Ascending aorta (tissue), 2 donors: ENCODE measurements at regions not wholly inside any gene's neighbourhood (a gene's known extent, or its start where the extent isn't known, plus 50 kb on each side); places are given as distances from the start of the nearest gene placed in this dataset.

Experiments
- DNase-seq, 2 donors: peaks; one replicate each; pipeline ENCODE4 v3.0.0-alpha.2; 2019; ENCODE audit warnings: low spot score in 2 of 2
- H3K27ac ChIP-seq, 2 donors: fragments of 200-600 bp; sonication (generic); one replicate each; pipeline ENCODE4 v1.5.1; 2016 to 2017; ENCODE audit warnings: mild to moderate bottlenecking in 1 of 2
- H3K27me3 ChIP-seq: fragments of 200-600 bp; sonication (generic); one replicate; pipeline ENCODE4 v1.5.1; 2017
- H3K36me3 ChIP-seq, 2 donors: fragments of 200-600 bp; sonication (generic); one replicate each; pipeline ENCODE4 v1.5.1; 2016
- H3K4me1 ChIP-seq, 2 donors: fragments of 200-600 bp; sonication (generic); one replicate each; pipeline ENCODE4 v1.5.1; 2016 to 2017; ENCODE audit warnings: mild to moderate bottlenecking in 1 of 2
- H3K4me3 ChIP-seq, 2 donors: fragments of 200-600 bp; sonication (generic); one replicate each; pipeline ENCODE4 v1.5.1; 2016 to 2017; ENCODE audit warnings: mild to moderate bottlenecking in 1 of 2
- H3K9me3 ChIP-seq, 2 donors: fragments of 200-600 bp; sonication (generic); one replicate each; pipeline ENCODE4 v1.5.1; 2016
- intact Hi-C: fragments of 100-400 bp; cut with DNase I; formaldehyde crosslinking; loops from one replicate; pipeline ENCODE4 v1.15.1; 2023
- TF ChIP-seq, protein P1 (sequence below), 3 experiments: fragments of 200-600 bp in 2 of 3; fragments of 450-650 bp in 1 of 3; sonication (generic) in 2 of 3; IDR thresholded peaks; one replicate each; pipeline ENCODE4 v1.5.1; 2016 to 2019; ENCODE audit warnings: antibody characterized with exemption in 3 of 3, mild to moderate bottlenecking in 1 of 3, moderate library complexity in 1 of 3

DNA sequence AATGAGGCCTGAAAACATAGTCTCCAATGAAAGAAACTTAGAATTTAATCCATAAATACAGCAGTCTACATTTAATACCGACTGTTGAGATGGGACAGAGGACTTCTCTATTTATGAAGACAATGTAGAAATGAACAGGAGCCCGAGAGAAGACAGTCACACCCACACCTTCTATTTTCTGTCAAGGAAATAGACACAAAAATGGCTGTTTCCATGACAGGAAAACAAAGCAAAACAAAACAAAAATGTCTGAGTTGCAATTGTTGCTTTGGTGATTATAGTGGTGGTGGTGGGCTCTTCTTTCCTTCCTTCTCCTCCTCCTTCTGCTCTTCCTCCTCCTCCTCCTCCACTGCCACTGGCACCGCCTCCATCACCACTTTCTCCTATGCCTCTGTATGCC, 72.3 kb upstream of the CCDC68 start:
- Histone ChIP-seq H3K4me1 (no peaks in the 10 kb centered on the region), H3K27ac (no peak overlapping the region), H3K27me3 (no peaks in the 10 kb centered on the region), H3K4me3 (no peak overlapping the region), H3K36me3 (no peaks in the 10 kb centered on the region), H3K9me3 (no peaks in the 10 kb centered on the region)
- TF ChIP-seq, protein P1, sequence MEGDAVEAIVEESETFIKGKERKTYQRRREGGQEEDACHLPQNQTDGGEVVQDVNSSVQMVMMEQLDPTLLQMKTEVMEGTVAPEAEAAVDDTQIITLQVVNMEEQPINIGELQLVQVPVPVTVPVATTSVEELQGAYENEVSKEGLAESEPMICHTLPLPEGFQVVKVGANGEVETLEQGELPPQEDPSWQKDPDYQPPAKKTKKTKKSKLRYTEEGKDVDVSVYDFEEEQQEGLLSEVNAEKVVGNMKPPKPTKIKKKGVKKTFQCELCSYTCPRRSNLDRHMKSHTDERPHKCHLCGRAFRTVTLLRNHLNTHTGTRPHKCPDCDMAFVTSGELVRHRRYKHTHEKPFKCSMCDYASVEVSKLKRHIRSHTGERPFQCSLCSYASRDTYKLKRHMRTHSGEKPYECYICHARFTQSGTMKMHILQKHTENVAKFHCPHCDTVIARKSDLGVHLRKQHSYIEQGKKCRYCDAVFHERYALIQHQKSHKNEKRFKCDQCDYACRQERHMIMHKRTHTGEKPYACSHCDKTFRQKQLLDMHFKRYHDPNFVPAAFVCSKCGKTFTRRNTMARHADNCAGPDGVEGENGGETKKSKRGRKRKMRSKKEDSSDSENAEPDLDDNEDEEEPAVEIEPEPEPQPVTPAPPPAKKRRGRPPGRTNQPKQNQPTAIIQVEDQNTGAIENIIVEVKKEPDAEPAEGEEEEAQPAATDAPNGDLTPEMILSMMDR (IDR thresholded peaks at IDR 0.05) = no peak
- DNase-seq = no peak
- intact Hi-C loops = no loop called here

DNA sequence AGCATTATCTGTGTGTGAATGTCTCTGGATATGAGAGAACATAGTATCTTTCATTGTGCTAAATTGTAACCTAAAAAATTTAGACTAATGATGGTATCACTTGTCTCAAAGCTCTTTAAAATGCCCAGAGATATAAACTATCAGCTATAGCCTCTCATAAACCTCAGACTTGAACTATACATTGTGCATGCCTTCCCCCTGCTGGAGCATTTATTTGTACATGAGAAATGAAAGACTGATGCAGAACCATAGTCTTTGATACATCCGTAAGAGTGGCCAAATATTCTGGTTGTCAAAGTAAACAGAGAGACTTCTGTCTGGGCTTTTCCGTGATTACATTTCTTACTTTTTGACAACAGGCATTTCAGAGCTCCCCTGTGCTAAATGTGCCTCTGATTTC, 71.9 kb upstream of the CCDC68 start:
- no peaks in the 10 kb centered on the region for H3K4me1 ChIP-seq
- intact Hi-C loops = no loop called here

DNA sequence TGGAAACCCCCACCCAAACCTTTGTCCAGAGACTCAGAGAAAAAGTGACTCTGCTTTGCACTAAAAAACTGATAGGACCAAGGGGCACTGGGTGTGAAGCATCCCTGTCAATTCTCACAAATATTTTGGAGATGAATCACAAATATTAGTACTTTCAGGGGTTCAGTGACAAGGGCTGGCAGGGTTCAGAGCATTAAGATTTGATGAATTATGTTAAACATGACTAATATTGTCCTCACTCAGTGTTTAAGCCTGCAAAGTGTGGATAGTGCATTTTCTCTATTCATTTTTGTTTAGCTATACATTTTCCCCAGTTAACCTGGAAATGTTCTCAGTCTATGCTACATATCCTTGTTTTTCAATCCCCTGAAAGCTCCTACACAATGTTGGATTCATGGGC, 65.3 kb upstream of the CCDC68 start:
- Histone ChIP-seq H3K27ac (no peak overlapping the region), H3K4me1 (no peaks in the 10 kb centered on the region), H3K36me3 (no peaks in the 10 kb centered on the region), H3K4me3 (no peak overlapping the region), H3K27me3 (no peaks in the 10 kb centered on the region), H3K9me3 (no peaks in the 10 kb centered on the region)
- DNase-seq = no peak
- TF ChIP-seq, protein P1 (IDR thresholded peaks at IDR 0.05) = no peak
- intact Hi-C loops = no loop called here

More for the DNA sequence above, 71.9 kb upstream of the CCDC68 start:
- H3K27ac ChIP-seq = no peak overlapping the region
- no peaks in the 10 kb centered on the region for H3K9me3 ChIP-seq
- no peak for DNase-seq
- TF ChIP-seq, protein P1 (IDR thresholded peaks at IDR 0.05) = no peak
- no peak overlapping the region for H3K4me3 ChIP-seq
- no peaks in the 10 kb centered on the region for H3K27me3 ChIP-seq
- no peaks in the 10 kb centered on the region for H3K36me3 ChIP-seq

DNA sequence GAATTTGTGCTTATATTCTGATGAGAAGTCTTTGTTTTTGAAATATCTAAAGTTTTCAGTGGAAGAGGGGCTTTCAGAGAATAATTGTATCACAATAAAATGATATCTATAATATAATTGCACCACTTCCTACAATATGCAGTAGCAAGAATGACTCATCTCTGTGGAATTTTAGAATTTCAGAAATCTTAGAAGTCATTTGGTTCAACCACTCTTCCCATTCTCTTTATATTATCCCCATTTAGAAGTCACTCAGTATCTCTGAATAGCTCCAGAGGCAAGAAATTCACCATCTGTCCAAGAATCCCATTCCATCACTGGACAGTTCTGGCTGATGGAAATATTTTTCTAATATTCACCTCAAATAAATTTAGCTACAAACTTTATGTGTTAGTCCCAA, 59.3 kb upstream of the CCDC68 start:
- Histone ChIP-seq H3K36me3 (no peaks in the 10 kb centered on the region), H3K27ac (no peak overlapping the region), H3K27me3 (no peaks in the 10 kb centered on the region), H3K4me3 (no peak overlapping the region), H3K9me3 (no peaks in the 10 kb centered on the region), H3K4me1 (no peaks in the 10 kb centered on the region)
- TF ChIP-seq, protein P1 (IDR thresholded peaks at IDR 0.05) = no peak
- intact Hi-C loops = no loop called here
- DNase-seq = no peak

DNA sequence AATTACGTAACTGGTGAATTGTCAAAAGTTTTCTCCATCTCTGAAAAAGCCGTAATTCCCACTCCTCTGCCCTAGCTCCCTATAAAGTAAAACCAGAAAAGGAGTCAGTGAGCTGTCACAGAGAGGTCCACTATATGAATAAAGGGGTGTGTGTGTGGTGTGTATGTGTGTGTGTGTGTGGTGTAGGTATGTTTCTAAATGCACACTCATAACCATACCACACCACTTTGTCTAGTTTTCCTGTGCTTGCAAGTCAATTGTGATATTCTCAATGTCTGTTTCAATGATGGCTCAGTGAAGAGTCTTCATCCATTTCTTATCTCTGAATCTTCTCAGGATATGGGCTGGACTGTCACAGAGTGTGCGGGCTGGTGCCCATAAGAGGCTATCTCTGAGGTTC, 54.8 kb upstream of the CCDC68 start:
- Histone ChIP-seq H3K36me3 (no peaks in the 10 kb centered on the region), H3K27me3 (no peaks in the 10 kb centered on the region), H3K9me3 (no peaks in the 10 kb centered on the region), H3K4me3 (no peak overlapping the region), H3K27ac (no peak overlapping the region), H3K4me1 (no peaks in the 10 kb centered on the region)
- TF ChIP-seq, protein P1 (IDR thresholded peaks at IDR 0.05) = no peak
- DNase-seq = no peak
- intact Hi-C loops = no loop called here

DNA sequence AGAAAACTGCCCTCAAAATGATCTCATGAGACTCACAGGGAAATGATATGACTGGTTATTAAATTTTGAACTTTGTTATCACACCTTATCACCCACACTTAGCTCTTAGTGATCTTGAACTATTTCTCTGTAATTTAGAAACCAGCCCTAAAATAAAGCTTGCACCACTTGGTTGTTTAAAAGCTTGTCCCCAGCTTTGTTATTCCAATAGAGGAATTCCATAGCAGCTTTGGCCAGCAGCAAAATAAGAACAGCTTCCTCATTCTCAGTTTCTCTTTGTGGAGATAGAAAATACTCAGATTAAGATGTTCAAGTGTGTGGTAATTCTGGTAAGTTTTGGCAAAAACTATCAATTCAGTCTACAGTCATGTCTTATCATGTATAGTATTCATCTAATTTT, 54.4 kb upstream of the CCDC68 start:
- Histone ChIP-seq H3K36me3 (no peaks in the 10 kb centered on the region), H3K4me3 (no peak overlapping the region), H3K9me3 (no peaks in the 10 kb centered on the region), H3K27me3 (no peaks in the 10 kb centered on the region), H3K27ac (no peak overlapping the region), H3K4me1 (no peaks in the 10 kb centered on the region)
- DNase-seq = no peak
- TF ChIP-seq, protein P1 (IDR thresholded peaks at IDR 0.05) = no peak
- intact Hi-C loops = no loop called here
